Smooth muscle cell (in vitro differentiated cells): ENCODE measurements at regions not wholly inside any gene's neighbourhood (a gene's known extent, or its start where the extent isn't known, plus 50 kb on each side); places are given as distances from the start of the nearest gene placed in this dataset.
A peak's percentile ranks its signal among the peaks of the same experiment; 100 is the strongest.

Experiments used
- DNase-seq: peaks from one replicate; lab custom pipeline; 2025; ENCODE audit not compliant: unreplicated experiment; lab: John Stamatoyannopoulos, UW
- H2AFZ ChIP-seq: fragments of 200-600 bp; sonication (generic); 2 replicates; pipeline ENCODE4 v1.6.0; 2016; ENCODE audit warnings: antibody characterized with exemption, low read depth, mild to moderate bottlenecking
- H3F3A ChIP-seq: fragments of 200-600 bp; sonication (generic); 2 replicates; pipeline ENCODE4 v1.6.0; 2017; ENCODE audit warnings: antibody characterized with exemption, low read depth
- H3K27ac ChIP-seq: fragments of 200-600 bp; sonication (generic); 2 replicates; pipeline ENCODE4 v1.5.1; 2016; ENCODE audit warnings: low read depth, mild to moderate bottlenecking
- H3K27me3 ChIP-seq: fragments of 200-600 bp; sonication (generic); 2 replicates; pipeline ENCODE4 v1.6.1; 2016; ENCODE audit warnings: low read depth, mild to moderate bottlenecking
- H3K36me3 ChIP-seq: fragments of 200-600 bp; sonication (generic); 2 replicates; pipeline ENCODE4 v1.5.1; 2016; ENCODE audit warnings: low read depth
- H3K4me1 ChIP-seq: fragments of 200-600 bp; sonication (generic); 2 replicates; pipeline ENCODE4 v1.5.1; 2016; ENCODE audit warnings: low read depth
- H3K4me2 ChIP-seq: fragments of 200-600 bp; sonication (generic); 2 replicates; pipeline ENCODE4 v1.6.0; 2016; ENCODE audit warnings: mild to moderate bottlenecking
- H3K4me3 ChIP-seq: fragments of 200-600 bp; sonication (generic); 2 replicates; pipeline ENCODE4 v1.5.1; 2016; ENCODE audit warnings: mild to moderate bottlenecking
- H3K79me2 ChIP-seq: fragments of 200-600 bp; sonication (generic); 2 replicates; pipeline ENCODE4 v1.6.0; 2016; ENCODE audit warnings: low read depth, mild to moderate bottlenecking
- H3K9ac ChIP-seq: fragments of 200-600 bp; sonication (generic); 2 replicates; pipeline ENCODE4 v1.6.0; 2016; ENCODE audit warnings: low read depth
- H3K9me3 ChIP-seq: fragments of 200-600 bp; sonication (generic); replicated peaks from 2 replicates; pipeline ENCODE4 v1.5.1; 2016; ENCODE audit warnings: low read depth
- H4K20me1 ChIP-seq: fragments of 200-600 bp; sonication (generic); 2 replicates; pipeline ENCODE4 v1.6.0; 2016; ENCODE audit warnings: low read depth
- CTCF ChIP-seq: fragments of 200-600 bp; sonication (generic); IDR thresholded peaks from 2 replicates; pipeline ENCODE4 v1.5.1; 2017; ENCODE audit warnings: borderline replicate concordance, mild to moderate bottlenecking, antibody characterized with exemption; ENCODE audit not compliant: insufficient read depth, poor library complexity, severe bottlenecking
- WGBS: methylation state at CpG from one replicate; pipeline ENCODE4 v1.1.7; 2016; ENCODE audit warnings: low lambda C conversion rate; 5-methylcytosine and 5-hydroxymethylcytosine counted together

GRCh38 chr3:155009217-155009616 lies 70.9 kb upstream of the MME start:
- H3K27ac ChIP-seq: no peak overlapping the region
- H4K20me1 ChIP-seq: no peaks in the 10 kb centered on the region
- no peak overlapping the region for H3K9ac ChIP-seq
- no peaks in the 10 kb centered on the region for H3F3A ChIP-seq
- 86% methylated on average over 2 of the region's 2 CpGs for WGBS
- DNase-seq: no peak
- no peaks in the 10 kb centered on the region for H3K9me3 ChIP-seq
- no peak overlapping the region for H2AFZ ChIP-seq
- no peaks in the 10 kb centered on the region for H3K4me1 ChIP-seq
- H3K27me3 ChIP-seq: no peaks in the 10 kb centered on the region
- no peaks in the 10 kb centered on the region for H3K36me3 ChIP-seq
- no peak for TF ChIP-seq CTCF
- H3K4me2 ChIP-seq: no peak overlapping the region
- no peaks in the 10 kb centered on the region for H3K79me2 ChIP-seq
- H3K4me3 ChIP-seq: no peak overlapping the region

GRCh38 chr3:155007729-155008128 lies 72.4 kb upstream of the MME start:
- no peaks in the 10 kb centered on the region for H3K27me3 ChIP-seq
- no peak for TF ChIP-seq CTCF
- no peaks in the 10 kb centered on the region for H3K9me3 ChIP-seq
- no peaks in the 10 kb centered on the region for H4K20me1 ChIP-seq
- H3K9ac ChIP-seq: no peak overlapping the region
- H2AFZ ChIP-seq: no peak overlapping the region
- H3K27ac ChIP-seq: no peak overlapping the region
- H3K4me2 ChIP-seq: no peak overlapping the region
- H3K4me3 ChIP-seq: no peak overlapping the region
- H3K4me1 ChIP-seq: no peaks in the 10 kb centered on the region
- 56% methylated on average over 3 of the region's 3 CpGs for WGBS
- DNase-seq: no peak
- H3F3A ChIP-seq: no peaks in the 10 kb centered on the region
- no peaks in the 10 kb centered on the region for H3K79me2 ChIP-seq
- no peaks in the 10 kb centered on the region for H3K36me3 ChIP-seq

GRCh38 chr3:155001289-155002010 lies 78.7 kb upstream of the MME start:
- Histone ChIP-seq H3K4me3 (no peak overlapping the region), H3F3A (no peaks in the 10 kb centered on the region), H4K20me1 (no peaks in the 10 kb centered on the region), H3K27ac (no peak overlapping the region), H2AFZ (peak overlapping the region; percentile 37), H3K27me3 (no peaks in the 10 kb centered on the region), H3K79me2 (no peaks in the 10 kb centered on the region), H3K36me3 (no peaks in the 10 kb centered on the region), H3K9ac (no peak overlapping the region), H3K4me2 (no peak overlapping the region), H3K9me3 (no peaks in the 10 kb centered on the region), H3K4me1 (no peaks in the 10 kb centered on the region)
- DNase-seq: no peak
- WGBS: 68% methylated on average over 7 of the region's 7 CpGs
- no peak for TF ChIP-seq CTCF

- H3K36me3 ChIP-seq: no peaks in the 10 kb centered on the region
- DNase-seq: no peak
- H3K9ac ChIP-seq: no peak overlapping the region
- no peaks in the 10 kb centered on the region for H3K27me3 ChIP-seq
- H4K20me1 ChIP-seq: no peaks in the 10 kb centered on the region
- H3K4me3 ChIP-seq: no peak overlapping the region
- no peak overlapping the region for H3K4me2 ChIP-seq
- no peaks in the 10 kb centered on the region for H3K79me2 ChIP-seq
- H3F3A ChIP-seq: no peaks in the 10 kb centered on the region
- H3K4me1 ChIP-seq: no peaks in the 10 kb centered on the region
- no peak overlapping the region for H2AFZ ChIP-seq
- no peaks in the 10 kb centered on the region for H3K9me3 ChIP-seq
- no peak for TF ChIP-seq CTCF
- H3K27ac ChIP-seq: no peak overlapping the region
Observed at GRCh38 chr3:154992655-154993054, 87.5 kb upstream of the MME start.
